NCI-H1436 (cell line): ENCODE measurements at regions not wholly inside any gene's neighbourhood (a gene's known extent, or its start where the extent isn't known, plus 50 kb on each side); places are given as distances from the start of the nearest gene placed in this dataset.

Source experiments
- DNase-seq: peaks from one replicate; lab custom pipeline; 2025; lab: John Stamatoyannopoulos, UW

DNA sequence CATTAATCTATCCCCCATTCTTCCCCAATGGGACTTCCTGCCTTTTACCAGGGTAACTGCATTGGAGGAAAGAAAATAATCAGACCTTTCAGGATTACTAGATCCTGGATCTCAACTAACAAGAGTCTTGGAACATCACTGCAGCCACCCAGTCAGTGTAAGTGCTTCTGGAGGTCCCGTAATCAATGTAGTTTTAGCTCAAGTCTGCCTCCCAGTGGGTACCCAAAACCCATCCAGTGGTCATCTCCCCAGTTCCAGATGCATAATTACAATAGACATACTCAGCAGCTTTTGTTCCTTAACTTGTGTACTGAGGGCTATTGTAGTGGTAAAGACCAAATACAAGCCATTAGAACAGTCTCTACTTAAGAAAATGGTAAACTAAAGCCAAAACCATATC, 319.1 kb downstream of the GPATCH2 start:
- DNase-seq, result no peak

DNA sequence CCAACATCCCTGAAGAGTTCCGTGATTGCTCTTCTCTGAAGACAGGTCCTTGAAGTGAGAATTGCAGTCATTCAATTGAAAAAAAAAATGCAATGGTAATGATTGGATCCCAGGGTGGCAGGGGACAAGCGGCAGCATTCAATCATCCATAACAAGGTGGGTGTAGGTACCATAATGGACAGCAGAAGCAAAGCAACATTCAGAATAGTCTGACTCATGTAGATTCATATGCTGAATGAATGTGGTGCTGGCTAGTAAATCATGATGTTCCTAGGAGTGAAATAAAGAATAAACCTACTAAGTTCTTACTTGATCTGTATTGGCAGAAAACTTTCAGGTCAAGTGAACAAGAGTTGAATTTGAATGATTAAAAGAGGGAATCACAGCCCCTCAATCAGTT, 319.6 kb downstream of the GPATCH2 start:
- no peak for DNase-seq

DNA sequence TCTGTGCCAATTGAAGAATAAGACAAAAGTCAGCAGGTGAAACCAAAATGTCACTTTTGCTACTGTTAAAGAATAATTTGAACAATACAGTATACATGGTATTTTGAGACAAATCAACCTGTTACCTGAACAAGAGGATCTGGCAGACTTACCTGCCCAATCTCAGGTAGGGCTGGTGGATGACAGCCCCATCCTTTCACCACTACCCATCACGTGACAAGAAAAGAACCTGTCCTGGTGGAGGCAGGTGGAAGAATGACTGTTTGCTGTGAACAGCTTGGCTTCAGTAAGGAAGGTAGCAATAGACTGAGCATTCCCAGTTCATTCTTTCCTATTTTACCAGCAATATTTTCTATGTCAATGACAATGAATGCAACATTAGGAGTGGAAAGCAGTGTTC, 349.6 kb downstream of the GPATCH2 start:
- no peak for DNase-seq

DNA sequence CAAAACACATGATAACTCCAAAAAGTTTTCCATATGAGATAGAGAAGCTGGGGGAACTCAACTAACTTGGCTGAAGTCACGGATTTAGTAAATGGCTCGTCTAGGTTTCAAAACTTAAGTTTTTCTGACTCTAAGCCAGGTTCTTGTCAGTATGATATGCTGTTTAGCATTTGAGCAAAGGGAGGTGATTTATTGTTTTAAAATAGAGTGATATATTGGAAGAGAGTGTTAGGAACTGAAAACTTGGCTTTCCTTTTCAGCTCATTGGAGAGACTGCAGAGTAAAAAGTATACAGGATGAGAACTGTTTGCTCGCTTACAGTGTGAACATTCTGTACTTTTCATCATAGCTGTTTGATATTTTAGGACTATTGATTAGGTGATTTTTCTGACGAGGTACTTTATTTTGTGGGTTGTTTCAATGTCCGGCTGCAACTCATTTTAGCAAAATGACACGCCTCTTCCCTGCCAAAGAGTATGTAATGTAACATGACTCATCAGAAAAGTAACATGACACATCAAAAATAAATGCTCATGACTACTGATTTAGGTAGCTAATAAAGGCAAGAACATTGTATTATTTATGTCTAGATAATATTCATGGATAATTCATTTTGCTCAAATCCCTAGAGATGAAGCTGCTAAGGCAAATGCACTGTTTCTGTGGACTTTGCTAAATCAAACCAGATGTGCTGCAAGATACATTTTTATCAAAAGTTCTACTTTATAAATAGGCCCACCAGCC, 355.1 kb downstream of the GPATCH2 start:
- DNase-seq, result no peak

DNA sequence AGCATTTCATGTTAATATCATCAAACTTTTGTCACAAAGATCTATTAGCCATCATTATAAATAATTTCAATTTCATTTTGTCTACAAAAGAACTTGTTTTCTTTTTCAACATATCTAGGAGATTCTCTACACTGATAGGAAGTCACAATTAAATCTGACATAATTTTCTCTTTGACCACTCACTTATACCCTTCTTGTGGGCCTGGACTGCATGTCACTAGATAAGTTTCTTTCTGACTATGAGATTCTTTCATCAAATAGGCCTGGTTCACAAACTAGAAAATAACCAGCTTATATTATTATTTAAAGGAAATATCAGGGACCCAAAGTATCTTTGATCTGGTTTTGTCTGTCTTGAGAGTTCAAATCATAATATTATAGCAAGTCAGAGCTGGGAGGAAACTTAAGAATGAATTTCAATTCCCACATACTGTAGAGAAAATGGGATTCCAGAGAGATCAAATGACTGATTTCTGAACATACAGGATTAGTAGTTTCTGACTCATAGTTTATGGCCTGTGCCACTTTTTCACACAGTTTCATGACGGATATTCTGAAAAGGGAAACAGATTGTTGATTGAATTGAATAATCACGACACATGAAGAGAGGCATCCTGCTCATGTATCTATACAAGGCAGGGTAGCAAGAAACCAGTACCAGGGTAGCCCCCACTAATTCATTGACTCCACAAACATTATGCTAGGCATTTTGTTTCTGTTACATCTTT, 355.8 kb downstream of the GPATCH2 start:
- DNase-seq, result no peak

DNA sequence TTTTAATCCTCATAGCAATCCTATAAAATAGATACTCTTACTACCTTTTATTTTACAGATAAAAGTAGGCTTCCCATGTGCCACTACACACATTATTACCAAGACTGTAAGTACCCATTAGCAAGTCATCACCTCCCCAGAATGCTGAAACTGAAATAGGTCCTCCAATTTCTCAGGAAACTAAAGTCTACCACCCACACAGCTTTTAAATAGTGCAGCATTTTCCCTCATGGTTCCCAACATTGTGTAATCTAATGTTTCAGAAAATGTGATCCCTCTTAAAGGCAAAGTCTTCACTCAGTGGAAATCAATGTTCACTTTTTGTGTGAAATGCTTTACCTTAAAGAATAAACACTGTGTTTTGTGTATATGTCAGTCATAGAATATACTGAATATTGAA, 356.5 kb downstream of the GPATCH2 start:
- no peak for DNase-seq

DNA sequence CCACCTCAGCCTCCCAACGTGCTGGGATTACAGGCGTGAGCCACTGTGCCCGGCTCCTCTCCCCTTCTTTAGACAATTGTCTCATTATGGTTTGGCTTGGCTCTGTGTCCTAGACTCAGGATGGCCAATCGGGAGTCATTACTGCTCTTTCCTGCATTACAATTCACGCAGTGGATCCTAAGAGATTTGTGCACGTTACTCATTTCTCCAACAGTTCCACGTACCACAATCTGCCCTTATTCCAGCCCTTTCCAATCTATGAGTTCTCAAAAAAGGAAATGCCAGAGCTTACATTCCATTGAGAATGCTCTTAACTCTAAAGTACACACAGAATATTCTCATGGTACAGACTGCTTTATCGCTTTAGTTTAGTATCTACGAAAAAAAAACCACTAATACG, 357.0 kb downstream of the GPATCH2 start:
- no peak for DNase-seq

DNA sequence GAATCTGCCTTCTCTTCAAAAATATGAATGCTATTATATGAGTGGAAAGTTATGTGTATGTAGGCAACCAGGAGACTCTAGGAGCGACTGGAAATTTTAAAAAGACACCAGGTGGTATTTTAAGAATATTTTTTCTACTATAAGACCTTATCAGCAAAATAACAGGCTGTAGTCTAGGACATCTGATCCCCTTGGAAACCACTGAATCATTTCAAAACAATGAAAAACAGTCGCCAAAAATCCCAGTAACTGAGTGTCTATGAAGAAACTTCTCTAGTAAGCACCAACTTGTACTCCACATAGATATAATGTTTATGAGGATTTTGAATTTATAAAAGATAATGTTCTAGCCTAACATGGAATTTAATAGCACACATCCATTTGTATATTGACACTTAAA, 358.5 kb downstream of the GPATCH2 start:
- DNase-seq, result no peak

DNA sequence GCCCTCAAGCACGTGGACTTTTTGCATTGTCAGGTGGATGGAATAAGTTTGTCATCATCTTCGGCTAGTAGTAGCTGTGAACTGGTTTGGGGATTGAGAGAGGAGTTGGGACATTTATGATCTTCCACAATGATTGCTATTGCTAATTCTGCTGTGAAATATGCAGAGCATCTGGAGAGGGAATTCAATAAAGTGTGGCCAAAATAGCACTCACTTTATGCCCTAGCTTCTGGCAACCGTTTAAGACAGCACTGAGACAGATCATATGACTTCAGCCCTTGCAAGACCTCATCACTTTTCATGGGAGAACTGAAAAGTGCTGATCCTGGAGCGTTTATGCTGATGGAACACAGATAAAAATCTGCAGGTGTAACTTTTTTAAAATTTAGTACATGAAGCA, 360.8 kb downstream of the GPATCH2 start:
- no peak for DNase-seq

DNA sequence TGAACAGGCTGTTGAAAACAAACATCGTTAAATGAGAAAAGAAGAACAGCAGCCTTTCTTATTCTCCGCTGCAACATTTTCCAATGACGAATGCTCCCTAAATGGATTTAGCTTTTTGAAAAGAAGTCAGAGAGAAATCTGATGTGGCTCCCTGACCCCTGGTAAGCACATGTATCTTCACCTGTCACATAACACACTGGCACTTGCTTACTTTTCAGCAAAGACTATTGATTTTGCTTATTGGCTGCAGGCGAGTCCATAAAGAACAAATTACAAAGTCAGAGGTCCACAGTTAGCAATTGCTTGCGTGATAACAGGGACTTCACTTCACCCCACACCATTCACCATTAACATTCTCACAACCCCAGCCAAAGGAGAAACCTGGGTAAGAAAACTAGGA, 362.8 kb downstream of the GPATCH2 start:
- no peak for DNase-seq

DNA sequence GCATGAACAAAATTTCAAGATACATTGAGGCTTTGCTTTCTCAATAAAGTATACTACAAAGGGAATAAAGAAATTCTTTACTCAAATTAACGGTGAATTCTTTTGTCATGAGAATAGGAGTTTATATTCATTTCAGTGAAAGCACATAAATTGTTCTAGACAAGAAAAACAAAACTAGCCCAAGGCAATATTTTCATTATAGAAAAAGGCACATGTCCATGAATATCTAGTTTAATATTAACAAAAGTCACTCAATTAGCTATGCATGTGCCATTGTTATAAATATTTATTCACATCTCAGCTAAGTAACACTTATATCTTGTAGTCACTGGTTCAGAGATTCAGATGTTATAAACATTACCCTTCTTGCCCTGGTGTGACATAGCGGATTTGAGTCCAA, 369.3 kb downstream of the GPATCH2 start:
- DNase-seq, result no peak

DNA sequence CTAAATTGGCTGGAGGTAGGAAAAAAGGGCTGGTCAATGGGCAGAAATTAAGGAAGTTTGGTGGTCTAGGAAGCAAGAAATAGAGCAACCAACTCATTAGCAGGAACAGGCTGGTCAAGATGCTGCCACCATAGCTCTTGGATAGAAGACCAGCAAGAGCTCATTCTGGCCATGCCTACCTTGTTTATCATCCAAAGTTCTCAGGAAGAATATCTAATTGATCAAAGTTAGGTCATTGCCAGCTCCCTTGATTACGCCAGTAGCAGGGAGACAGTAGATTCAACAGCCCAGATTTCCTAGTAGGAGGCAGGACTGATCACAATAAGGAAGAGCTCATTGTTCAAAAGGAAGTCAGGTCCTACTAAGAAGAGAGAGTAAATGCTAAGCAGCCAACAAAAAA, 370.2 kb downstream of the GPATCH2 start:
- DNase-seq, result no peak

DNA sequence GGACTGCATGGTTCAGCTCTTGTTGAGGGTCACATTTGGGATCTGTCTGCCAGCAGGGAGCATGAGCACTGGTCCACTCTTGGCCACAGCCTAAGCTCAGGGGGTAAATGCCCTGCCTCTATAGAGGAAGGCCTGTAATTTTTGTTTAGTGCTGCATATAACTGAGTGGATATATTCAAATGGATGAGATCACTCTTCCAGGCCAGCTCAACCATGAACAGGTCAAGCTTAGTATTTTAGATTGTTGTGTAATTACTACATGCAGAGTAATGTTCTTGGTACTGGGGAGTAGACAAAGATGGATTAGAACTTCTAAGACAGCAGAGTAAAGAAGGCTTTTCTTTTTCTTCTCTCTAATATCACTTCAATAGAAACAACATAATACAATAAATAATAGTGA, 376.9 kb downstream of the GPATCH2 start:
- DNase-seq, result no peak

DNA sequence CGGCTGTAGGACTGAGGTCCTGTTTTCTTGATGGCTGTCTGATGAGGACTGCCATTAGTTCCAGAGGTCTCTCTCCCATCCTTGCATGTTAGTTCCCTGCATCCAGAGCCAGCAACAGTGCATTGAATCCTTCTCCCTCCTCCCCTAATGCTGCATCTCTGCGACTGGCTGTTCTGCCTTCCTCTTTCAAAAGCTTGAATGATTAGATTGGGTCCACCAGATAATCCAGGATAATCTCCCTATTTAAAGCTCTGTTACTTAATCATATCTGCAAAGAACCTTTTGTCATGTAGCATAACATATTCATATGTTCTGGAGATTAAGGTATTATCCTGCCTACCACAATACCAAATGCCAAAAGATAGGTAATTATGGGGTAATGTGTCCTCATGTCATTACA, 377.5 kb downstream of the GPATCH2 start:
- DNase-seq, result no peak

DNA sequence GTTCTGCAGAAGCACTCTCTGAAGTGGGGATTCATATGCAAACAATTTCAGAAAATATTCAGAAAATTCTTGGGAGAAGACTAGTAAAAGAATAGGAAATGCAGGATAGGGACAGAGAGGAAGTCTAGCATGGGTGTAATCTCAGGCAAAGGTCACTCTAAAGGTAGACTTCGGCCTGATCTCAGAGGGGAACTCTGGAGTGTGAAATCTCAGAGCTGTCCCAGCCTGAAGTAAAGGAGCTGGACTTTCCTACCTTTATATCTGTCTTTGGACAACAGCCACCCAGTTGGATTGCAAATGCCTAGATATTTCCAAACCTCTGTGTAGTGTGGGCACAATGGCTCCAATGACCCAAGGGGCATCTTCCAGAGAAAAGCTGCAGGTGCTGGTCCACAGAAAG, 379.8 kb downstream of the GPATCH2 start:
- DNase-seq, result no peak

DNA sequence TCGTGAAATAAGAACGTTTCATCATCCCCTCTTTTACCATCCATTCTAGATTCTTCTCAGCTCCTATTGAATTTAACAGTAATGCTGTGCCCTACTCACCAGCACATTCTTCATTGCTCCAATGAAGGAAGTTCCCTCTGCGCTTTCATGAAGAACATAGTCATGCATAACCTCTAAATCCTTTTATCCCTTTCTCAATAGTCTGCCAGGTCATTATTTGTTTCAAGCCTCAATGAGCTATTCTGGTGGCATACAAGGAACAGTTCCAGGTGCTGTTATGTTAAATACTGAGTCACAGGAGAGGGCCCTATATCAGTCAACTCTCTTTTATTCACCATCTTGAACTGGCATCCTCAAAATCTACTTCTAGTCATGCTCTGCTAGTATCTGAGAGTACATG, 381.0 kb downstream of the GPATCH2 start:
- no peak for DNase-seq

DNA sequence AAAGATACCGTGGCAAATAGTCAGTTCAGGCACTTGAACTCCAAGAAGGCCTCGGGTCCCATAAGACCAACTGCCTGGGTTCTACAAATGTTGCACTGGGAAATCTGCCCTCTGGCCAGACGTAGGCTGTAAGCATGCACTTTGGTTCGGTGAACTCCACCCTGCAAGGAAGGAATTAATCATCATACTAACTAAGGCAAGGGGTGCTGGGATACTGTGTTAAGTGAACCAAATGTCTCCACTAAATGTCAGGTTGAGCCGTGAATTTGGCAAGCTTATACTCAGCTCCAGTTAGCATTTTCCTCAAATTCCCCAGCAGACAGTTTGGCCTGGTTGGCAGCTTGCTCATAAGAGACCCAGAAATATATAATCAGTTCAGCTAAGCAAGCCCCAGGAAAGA, 385.9 kb downstream of the GPATCH2 start:
- no peak for DNase-seq

DNA sequence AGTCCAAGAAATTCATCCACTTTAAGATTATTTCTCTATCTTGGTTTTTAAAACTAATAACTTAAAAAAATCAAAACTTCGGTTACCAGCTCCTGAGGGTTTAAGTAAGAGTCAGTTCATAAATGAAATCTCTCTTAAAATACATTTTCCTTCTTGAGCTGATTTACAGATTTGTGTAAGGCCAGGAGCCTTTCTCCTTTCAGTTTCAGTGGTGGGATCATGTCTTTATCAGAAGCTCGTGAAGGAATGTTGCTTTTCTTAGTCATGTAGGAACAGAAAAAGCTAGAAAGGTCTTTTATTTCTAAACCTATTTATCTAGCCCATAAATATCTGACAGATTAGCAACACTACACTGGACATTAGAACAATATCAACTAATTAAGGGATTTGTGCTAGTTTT, 390.2 kb downstream of the GPATCH2 start:
- no peak for DNase-seq

DNA sequence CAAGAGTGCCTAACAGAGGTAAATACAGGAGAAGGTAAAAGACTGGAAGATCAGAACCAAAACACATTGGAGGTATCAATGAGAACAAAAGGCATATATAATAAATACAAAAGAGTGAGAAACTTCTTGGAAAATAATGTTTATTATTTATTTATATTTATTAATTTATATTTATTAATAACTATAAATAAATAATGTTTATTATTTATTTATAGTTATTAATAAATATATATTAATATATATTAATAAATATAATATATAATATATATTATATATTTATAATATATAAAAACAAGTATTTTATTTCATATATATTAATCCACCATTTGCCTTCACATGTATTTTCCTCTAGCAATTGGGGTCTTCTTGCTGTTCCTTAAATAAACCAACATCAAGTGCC, 391.9 kb downstream of the GPATCH2 start:
- DNase-seq, result no peak

DNA sequence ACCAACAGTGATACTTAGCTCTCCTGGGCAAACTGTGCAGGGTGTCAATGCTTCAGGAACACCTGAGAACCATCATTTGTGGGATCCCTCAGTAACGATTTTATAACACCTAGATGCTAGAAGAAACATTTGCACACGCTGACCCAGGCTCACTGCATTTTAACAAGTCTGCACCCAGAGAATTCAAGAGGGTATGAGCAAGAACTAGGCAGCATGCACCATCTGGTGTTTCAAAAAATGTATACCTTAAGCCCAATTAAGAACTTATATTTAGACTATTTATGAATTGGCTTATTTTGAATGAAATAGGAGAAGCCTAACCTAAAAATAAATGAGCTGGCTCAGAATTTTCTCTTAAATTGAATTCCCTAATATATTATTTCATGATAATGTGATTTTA, 400.5 kb downstream of the GPATCH2 start:
- DNase-seq, result no peak

DNA sequence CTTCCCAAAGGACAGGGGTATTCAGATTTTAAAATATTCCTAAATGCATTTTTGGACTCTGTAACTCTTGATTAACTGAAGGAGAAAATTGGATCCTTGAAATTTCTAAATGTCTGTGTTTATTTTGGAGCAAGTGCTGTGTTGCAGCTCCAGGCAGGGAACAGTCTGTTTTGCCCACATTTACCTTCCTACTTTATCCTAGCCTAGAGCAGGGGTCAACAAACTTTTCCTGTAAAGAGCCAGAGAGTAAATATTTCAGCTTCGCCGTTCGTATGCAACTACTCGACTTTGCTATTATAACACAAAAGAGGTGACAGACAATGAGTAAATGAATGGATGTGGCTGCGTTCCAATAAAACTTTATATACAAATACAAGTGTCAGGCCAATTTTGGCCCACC, 402.2 kb downstream of the GPATCH2 start:
- no peak for DNase-seq

DNA sequence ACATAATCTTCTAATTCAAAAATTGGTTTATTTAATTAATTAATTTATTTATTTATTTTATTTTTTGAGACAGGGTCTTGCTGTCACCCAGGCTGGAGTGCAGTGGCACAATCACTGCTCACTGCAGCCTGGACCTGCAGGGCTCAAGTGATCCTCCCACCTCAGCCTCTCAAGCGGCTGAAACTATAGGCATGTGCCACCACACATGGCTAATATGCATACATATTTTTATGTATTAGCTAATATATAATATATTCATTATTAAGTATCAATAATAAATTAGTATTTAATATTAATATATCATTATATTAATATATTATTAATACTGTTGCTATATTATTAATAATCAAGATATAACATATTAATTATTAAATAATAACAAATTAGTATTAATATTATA, 406.7 kb downstream of the GPATCH2 start:
- DNase-seq, result no peak

DNA sequence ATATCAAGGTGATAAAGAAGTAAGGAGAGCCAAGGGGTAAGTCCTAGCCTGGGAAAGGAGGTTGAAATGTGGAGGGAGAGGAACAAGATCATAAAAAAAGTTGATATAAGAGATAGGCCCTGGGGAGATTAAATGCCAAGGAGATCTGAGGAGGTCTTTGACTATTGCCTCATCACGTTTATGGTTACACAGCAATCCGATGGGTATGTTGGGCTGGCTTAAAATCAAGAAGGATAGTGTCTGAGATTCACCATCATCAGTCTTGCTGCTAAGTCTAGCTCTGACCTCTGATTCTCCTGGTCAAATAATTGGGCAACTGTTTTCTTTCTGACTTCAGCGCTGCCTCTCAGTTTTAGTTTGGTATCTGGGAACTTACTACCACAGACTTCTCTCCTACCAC, 416.3 kb downstream of the GPATCH2 start:
- DNase-seq, result no peak

DNA sequence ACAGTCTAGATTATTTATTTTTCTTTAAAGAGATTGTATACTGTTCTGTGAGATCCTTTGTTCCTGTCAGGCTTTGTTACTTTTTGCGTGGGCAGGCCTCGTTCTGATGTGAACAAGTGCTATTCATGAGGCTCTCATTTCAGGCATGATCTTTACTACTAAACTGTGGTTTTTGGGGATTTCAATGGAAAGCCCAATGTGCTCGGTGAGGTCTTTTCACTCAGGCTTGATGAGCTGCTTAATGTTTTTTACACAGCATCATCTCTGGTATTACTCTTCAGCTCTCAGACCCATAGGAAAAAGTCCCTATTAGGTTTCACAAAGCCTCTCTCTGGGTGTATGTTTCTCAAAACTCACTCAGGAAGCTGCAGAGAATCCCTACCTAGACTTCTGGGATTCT, 419.4 kb downstream of the GPATCH2 start:
- no peak for DNase-seq
